Right lobe of liver (tissue), 4 donors: ENCODE measurements at regions not wholly inside any gene's neighbourhood (a gene's known extent, or its start where the extent isn't known, plus 50 kb on each side); places are given as distances from the start of the nearest gene placed in this dataset.

Experiments
- POLR2A ChIP-seq: fragments of 450-650 bp; IDR thresholded peaks from one replicate; pipeline ENCODE4 v1.6.1; 2017; ENCODE audit warnings: antibody characterized with exemption, mild to moderate bottlenecking
- TF ChIP-seq, protein P1 (sequence below), 4 donors: fragments of 200-600 bp in 3 of 4; fragments of 450-650 bp in 1 of 4; IDR thresholded peaks; one replicate each; pipeline versions ENCODE4 v1.5.1 to v1.8.0; 2016 to 2022; ENCODE audit warnings: antibody characterized with exemption in 4 of 4, mild to moderate bottlenecking in 2 of 4
- donor health status: DM: no; HTN: no; CAD: no.
- donor health status: DM: no; HTN: no; CAD: no.
- donor health status: DM: no; HTN: yes; CAD: no.

DNA sequence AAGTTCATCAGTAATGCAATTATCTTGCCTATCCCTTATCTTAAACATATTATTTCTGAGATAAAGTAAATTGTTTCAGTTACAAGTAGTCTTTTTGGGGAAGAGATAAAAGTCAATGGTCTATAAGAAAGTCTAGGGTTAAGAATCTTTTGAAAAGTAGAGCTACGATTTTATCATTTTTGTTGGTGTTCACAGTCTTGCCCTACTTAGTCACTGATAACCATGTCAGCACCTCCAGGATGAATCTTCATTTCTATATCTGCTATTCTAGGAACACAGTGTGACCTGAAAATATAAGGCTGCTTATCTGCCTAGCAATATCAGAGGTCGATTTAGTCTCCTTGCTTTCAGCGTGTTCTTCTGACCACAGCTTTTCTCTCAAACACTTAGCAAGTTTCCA lies 1676.5 kb upstream of the PRR20A start:
- TF ChIP-seq, protein P1, sequence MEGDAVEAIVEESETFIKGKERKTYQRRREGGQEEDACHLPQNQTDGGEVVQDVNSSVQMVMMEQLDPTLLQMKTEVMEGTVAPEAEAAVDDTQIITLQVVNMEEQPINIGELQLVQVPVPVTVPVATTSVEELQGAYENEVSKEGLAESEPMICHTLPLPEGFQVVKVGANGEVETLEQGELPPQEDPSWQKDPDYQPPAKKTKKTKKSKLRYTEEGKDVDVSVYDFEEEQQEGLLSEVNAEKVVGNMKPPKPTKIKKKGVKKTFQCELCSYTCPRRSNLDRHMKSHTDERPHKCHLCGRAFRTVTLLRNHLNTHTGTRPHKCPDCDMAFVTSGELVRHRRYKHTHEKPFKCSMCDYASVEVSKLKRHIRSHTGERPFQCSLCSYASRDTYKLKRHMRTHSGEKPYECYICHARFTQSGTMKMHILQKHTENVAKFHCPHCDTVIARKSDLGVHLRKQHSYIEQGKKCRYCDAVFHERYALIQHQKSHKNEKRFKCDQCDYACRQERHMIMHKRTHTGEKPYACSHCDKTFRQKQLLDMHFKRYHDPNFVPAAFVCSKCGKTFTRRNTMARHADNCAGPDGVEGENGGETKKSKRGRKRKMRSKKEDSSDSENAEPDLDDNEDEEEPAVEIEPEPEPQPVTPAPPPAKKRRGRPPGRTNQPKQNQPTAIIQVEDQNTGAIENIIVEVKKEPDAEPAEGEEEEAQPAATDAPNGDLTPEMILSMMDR (IDR thresholded peaks at IDR 0.05), result no peak
- no peak for TF ChIP-seq POLR2A
